HEK293 (cell line): ENCODE measurements at regions not wholly inside any gene's neighbourhood (a gene's known extent, or its start where the extent isn't known, plus 50 kb on each side); places are given as distances from the start of the nearest gene placed in this dataset.

Experiments
- CTCF ChIA-PET: fragments of 350-600 bp; formaldehyde crosslinking; extraction: SDS; loops from one replicate; lab custom pipeline; 2021; ENCODE audit warnings: antibody characterized with exemption; lab: Yijun Ruan, JAX
- POLR2A ChIA-PET: fragments of 300-600 bp; formaldehyde crosslinking; extraction: SDS; loops from one replicate; lab custom pipeline; 2020; ENCODE audit warnings: antibody characterized with exemption, inconsistent platforms; lab: Yijun Ruan, JAX
- H3K27ac ChIP-seq: fragments of 200-500 bp; sonication (Bioruptor generic); 2 replicates; pipeline ENCODE4 v1.5.1; 2014; ENCODE audit warnings: low read depth, low read length, control low read depth, inconsistent platforms; ENCODE audit errors: extremely low read depth
- H3K36me3 ChIP-seq, 2 experiments: fragments of 200-500 bp in 1 of 2; sonication (Bioruptor generic) in 1 of 2; 1 replicate in 1 of 2; 2 replicates in 1 of 2; pipeline ENCODE4 v1.5.1; 2014 to 2017; ENCODE audit warnings: inconsistent platforms in 2 of 2, low read length in 2 of 2; ENCODE audit not compliant: control insufficient read depth in 2 of 2, insufficient read depth in 1 of 2
- H3K4me1 ChIP-seq: fragments of 200-500 bp; sonication (Bioruptor generic); 2 replicates; pipeline ENCODE4 v1.5.1; 2014; ENCODE audit warnings: mild to moderate bottlenecking, low read length, inconsistent platforms; ENCODE audit not compliant: control insufficient read depth, insufficient read depth
- H3K4me3 ChIP-seq: 2 replicates; pipeline ENCODE4 v1.5.1; 2011; ENCODE audit warnings: low read depth, mild to moderate bottlenecking, control low read depth, low read length, moderate library complexity
- H3K9me3 ChIP-seq: fragments of 200-500 bp; sonication (Bioruptor generic); 2 replicates; pipeline ENCODE4 v1.5.1; 2014; ENCODE audit warnings: low read depth, low read length, inconsistent platforms; ENCODE audit not compliant: control insufficient read depth, insufficient read depth
- KLF1 ChIP-seq: fragments of 450-650 bp; formaldehyde crosslinking; IDR thresholded peaks from 2 replicates; pipeline ENCODE4 v1.5.1; 2016; ENCODE audit warnings: missing biosample characterization, missing genetic modification characterization
- KLF10 ChIP-seq: fragments of 450-650 bp; IDR thresholded peaks from 2 replicates; pipeline ENCODE4 v1.5.1; 2018; ENCODE audit warnings: missing biosample characterization, mild to moderate bottlenecking, missing genetic modification characterization
- MYNN ChIP-seq: fragments of 450-650 bp; formaldehyde crosslinking; IDR thresholded peaks from 2 replicates; pipeline ENCODE4 v1.5.1; 2016; ENCODE audit warnings: missing biosample characterization, missing genetic modification characterization, borderline replicate concordance
- OVOL3 ChIP-seq: fragments of 450-650 bp; formaldehyde crosslinking; IDR thresholded peaks from 2 replicates; pipeline ENCODE4 v1.5.1; 2016; ENCODE audit warnings: missing biosample characterization, missing genetic modification characterization
- ZBTB21 ChIP-seq: fragments of 450-650 bp; formaldehyde crosslinking; IDR thresholded peaks from 2 replicates; pipeline ENCODE4 v1.5.1; 2017; ENCODE audit warnings: missing biosample characterization, missing genetic modification characterization
- ZEB2 ChIP-seq: fragments of 450-650 bp; formaldehyde crosslinking; IDR thresholded peaks from 2 replicates; pipeline ENCODE4 v1.5.1; 2016; ENCODE audit warnings: missing biosample characterization, missing genetic modification characterization
- ZNF121 ChIP-seq: fragments of 450-650 bp; formaldehyde crosslinking; IDR thresholded peaks from 2 replicates; pipeline ENCODE4 v1.5.1; 2016; ENCODE audit warnings: missing biosample characterization, missing genetic modification characterization
- ZNF174 ChIP-seq: fragments of 450-650 bp; formaldehyde crosslinking; IDR thresholded peaks from 2 replicates; pipeline ENCODE4 v1.5.0; 2017; ENCODE audit warnings: missing biosample characterization, mild to moderate bottlenecking, missing genetic modification characterization
- ZNF19 ChIP-seq: fragments of 450-650 bp; formaldehyde crosslinking; IDR thresholded peaks from 2 replicates; pipeline ENCODE4; 2016; ENCODE audit warnings: missing biosample characterization, missing genetic modification characterization, low read depth
- ZNF221 ChIP-seq: fragments of 450-650 bp; formaldehyde crosslinking; IDR thresholded peaks from 2 replicates; pipeline ENCODE4 v1.5.1; 2017; ENCODE audit warnings: missing biosample characterization, missing genetic modification characterization, borderline replicate concordance
- ZNF239 ChIP-seq: fragments of 450-650 bp; formaldehyde crosslinking; IDR thresholded peaks from 2 replicates; pipeline ENCODE4 v1.5.1; 2016; ENCODE audit warnings: missing biosample characterization, missing genetic modification characterization
- ZNF24 ChIP-seq: fragments of 450-650 bp; formaldehyde crosslinking; IDR thresholded peaks from 2 replicates; pipeline ENCODE4 v1.5.1; 2016; ENCODE audit warnings: missing biosample characterization, missing genetic modification characterization
- ZNF311 ChIP-seq: fragments of 450-650 bp; formaldehyde crosslinking; IDR thresholded peaks from 2 replicates; pipeline ENCODE4 v1.5.1; 2017; ENCODE audit warnings: missing biosample characterization, missing genetic modification characterization, borderline replicate concordance
- ZNF571 ChIP-seq: fragments of 450-650 bp; formaldehyde crosslinking; IDR thresholded peaks from 2 replicates; pipeline ENCODE4 v1.5.0; 2017; ENCODE audit warnings: missing biosample characterization, missing genetic modification characterization
- ZNF623 ChIP-seq: fragments of 450-650 bp; formaldehyde crosslinking; IDR thresholded peaks from 2 replicates; pipeline ENCODE4 v1.5.1; 2016; ENCODE audit warnings: missing biosample characterization, missing genetic modification characterization
- ZNF629 ChIP-seq: fragments of 450-650 bp; formaldehyde crosslinking; IDR thresholded peaks from 2 replicates; pipeline ENCODE4 v1.5.1; 2017; ENCODE audit warnings: missing biosample characterization, missing genetic modification characterization
- ZNF777 ChIP-seq: fragments of 450-650 bp; formaldehyde crosslinking; IDR thresholded peaks from 2 replicates; pipeline ENCODE4 v1.5.1; 2017; ENCODE audit warnings: missing biosample characterization, missing genetic modification characterization, borderline replicate concordance
- TF ChIP-seq, protein P1 (sequence below): fragments of 450-650 bp; formaldehyde crosslinking; IDR thresholded peaks from 2 replicates; pipeline ENCODE4 v1.5.1; 2016; ENCODE audit warnings: missing biosample characterization, missing genetic modification characterization
- TF ChIP-seq, protein P2 (sequence below): fragments of 450-650 bp; formaldehyde crosslinking; IDR thresholded peaks from 2 replicates; pipeline ENCODE4 v1.5.1; 2016; ENCODE audit warnings: missing biosample characterization, missing genetic modification characterization
- TF ChIP-seq, protein P3 (sequence below): fragments of 450-650 bp; formaldehyde crosslinking; IDR thresholded peaks from 2 replicates; pipeline ENCODE4 v1.5.1; 2016; ENCODE audit warnings: missing biosample characterization, missing genetic modification characterization
- TF ChIP-seq, protein P4 (sequence below): fragments of 450-650 bp; formaldehyde crosslinking; IDR thresholded peaks from 2 replicates; pipeline ENCODE4 v1.5.1; 2017; ENCODE audit warnings: missing biosample characterization, missing genetic modification characterization
- TF ChIP-seq, protein P5 (sequence below): fragments of 450-650 bp; formaldehyde crosslinking; IDR thresholded peaks from 2 replicates; pipeline ENCODE4 v1.5.1; 2016; ENCODE audit warnings: missing biosample characterization, missing genetic modification characterization
- TF ChIP-seq, protein P6 (sequence below): fragments of 450-650 bp; formaldehyde crosslinking; IDR thresholded peaks from 2 replicates; pipeline ENCODE4 v1.5.1; 2016; ENCODE audit warnings: missing biosample characterization, missing genetic modification characterization
- TF ChIP-seq, protein P7 (sequence below): fragments of 450-650 bp; formaldehyde crosslinking; IDR thresholded peaks from 2 replicates; pipeline ENCODE4 v1.5.1; 2016; ENCODE audit warnings: missing biosample characterization, missing genetic modification characterization

DNA sequence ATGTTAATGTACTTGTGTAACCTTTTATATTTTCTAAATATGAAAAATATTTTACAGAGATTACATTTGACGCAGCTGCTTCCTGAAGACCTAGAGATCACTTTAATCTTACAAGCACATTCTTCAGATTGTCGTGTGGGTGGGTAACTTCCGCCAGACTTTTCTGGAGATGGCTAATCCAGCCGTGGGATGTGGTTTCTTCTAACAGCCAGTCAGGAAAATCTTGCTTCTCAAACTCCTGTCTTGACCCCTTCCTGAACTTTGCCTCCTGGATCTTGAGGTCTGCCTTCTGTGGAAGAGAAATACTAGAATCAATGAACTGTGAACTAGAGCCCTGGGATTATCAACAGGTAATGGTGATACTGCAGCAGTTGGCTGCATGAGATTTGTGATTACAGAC lies 401.6 kb upstream of the TNP1 start (continued):
- TF ChIP-seq ZEB2 (tag by site-specific recombination) (no peak), ZNF623 (tag by site-specific recombination) (no peak), KLF10 (tag by site-specific recombination) (no peak)
- TF ChIP-seq, protein P1, sequence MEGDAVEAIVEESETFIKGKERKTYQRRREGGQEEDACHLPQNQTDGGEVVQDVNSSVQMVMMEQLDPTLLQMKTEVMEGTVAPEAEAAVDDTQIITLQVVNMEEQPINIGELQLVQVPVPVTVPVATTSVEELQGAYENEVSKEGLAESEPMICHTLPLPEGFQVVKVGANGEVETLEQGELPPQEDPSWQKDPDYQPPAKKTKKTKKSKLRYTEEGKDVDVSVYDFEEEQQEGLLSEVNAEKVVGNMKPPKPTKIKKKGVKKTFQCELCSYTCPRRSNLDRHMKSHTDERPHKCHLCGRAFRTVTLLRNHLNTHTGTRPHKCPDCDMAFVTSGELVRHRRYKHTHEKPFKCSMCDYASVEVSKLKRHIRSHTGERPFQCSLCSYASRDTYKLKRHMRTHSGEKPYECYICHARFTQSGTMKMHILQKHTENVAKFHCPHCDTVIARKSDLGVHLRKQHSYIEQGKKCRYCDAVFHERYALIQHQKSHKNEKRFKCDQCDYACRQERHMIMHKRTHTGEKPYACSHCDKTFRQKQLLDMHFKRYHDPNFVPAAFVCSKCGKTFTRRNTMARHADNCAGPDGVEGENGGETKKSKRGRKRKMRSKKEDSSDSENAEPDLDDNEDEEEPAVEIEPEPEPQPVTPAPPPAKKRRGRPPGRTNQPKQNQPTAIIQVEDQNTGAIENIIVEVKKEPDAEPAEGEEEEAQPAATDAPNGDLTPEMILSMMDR = no peak

DNA sequence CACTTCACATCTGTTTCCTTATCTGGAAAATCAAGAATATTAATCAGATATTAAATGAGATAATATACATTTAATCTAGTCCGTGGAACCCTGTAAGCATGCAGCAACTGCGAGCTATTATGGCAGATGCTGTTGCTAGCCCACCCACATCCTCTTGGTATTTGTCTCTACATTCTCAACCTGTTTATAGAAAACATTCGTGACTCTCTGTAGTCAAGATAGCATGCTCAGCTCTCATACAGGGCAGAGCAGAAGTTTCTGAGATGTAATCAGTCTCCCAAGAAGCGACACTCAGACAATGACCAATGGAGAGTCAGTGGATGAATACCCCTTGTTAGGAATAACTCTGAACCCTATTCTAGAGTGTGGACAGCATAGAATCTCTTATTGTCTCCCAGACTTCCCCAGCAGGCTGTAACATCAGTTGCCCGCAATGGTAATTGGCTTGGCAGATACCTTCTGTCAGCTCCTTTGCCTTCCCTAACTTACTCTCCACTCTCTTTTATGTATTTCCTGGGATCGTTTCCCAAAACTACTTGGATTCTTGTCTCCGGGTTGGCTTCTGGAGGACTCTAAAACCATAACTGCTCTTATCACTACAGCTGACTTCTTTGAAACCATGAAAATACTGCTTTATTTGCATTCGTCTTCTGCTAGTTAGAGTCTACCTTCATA lies 400.7 kb upstream of the TNP1 start:
- H3K27ac ChIP-seq = no peak overlapping the region
- ChIA-PET POLR2A (no interaction called here), CTCF (interaction anchor here (0.6 kb wide), 2 partner anchors 38 to 740 kb away, joined by 3 to 5 read pairs; no protein-coding TSS in a partner anchor)
- no peaks in the 10 kb centered on the region for H3K9me3 ChIP-seq
- no peak for TF ChIP-seq ZNF19 (tag by site-specific recombination)
- TF ChIP-seq, protein P2, sequence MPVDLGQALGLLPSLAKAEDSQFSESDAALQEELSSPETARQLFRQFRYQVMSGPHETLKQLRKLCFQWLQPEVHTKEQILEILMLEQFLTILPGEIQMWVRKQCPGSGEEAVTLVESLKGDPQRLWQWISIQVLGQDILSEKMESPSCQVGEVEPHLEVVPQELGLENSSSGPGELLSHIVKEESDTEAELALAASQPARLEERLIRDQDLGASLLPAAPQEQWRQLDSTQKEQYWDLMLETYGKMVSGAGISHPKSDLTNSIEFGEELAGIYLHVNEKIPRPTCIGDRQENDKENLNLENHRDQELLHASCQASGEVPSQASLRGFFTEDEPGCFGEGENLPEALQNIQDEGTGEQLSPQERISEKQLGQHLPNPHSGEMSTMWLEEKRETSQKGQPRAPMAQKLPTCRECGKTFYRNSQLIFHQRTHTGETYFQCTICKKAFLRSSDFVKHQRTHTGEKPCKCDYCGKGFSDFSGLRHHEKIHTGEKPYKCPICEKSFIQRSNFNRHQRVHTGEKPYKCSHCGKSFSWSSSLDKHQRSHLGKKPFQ (tag by site-specific recombination) = no peak
- TF ChIP-seq OVOL3 (tag by site-specific recombination) = no peak
- TF ChIP-seq ZNF221 (tag by site-specific recombination) = no peak
- no peak for TF ChIP-seq ZNF121 (tag by site-specific recombination)
- no peak for TF ChIP-seq ZNF571 (tag by site-specific recombination)
- TF ChIP-seq ZNF239 (tag by site-specific recombination) = no peak
- TF ChIP-seq ZNF174 = no peak
- TF ChIP-seq, protein P3, sequence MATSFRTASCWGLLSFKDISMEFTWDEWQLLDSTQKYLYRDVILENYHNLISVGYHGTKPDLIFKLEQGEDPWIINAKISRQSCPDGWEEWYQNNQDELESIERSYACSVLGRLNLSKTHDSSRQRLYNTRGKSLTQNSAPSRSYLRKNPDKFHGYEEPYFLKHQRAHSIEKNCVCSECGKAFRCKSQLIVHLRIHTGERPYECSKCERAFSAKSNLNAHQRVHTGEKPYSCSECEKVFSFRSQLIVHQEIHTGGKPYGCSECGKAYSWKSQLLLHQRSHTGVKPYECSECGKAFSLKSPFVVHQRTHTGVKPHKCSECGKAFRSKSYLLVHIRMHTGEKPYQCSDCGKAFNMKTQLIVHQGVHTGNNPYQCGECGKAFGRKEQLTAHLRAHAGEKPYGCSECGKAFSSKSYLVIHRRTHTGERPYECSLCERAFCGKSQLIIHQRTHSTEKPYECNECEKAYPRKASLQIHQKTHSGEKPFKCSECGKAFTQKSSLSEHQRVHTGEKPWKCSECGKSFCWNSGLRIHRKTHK = no peak
- TF ChIP-seq KLF1 (tag by site-specific recombination) = no peak
- TF ChIP-seq ZNF629 (tag by site-specific recombination) = no peak
- no peak for TF ChIP-seq ZNF24 (tag by site-specific recombination)
- no peak for TF ChIP-seq ZNF777 (tag by site-specific recombination)
- TF ChIP-seq, protein P4, sequence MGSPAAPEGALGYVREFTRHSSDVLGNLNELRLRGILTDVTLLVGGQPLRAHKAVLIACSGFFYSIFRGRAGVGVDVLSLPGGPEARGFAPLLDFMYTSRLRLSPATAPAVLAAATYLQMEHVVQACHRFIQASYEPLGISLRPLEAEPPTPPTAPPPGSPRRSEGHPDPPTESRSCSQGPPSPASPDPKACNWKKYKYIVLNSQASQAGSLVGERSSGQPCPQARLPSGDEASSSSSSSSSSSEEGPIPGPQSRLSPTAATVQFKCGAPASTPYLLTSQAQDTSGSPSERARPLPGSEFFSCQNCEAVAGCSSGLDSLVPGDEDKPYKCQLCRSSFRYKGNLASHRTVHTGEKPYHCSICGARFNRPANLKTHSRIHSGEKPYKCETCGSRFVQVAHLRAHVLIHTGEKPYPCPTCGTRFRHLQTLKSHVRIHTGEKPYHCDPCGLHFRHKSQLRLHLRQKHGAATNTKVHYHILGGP (tag by site-specific recombination) = no peak
- TF ChIP-seq ZNF311 = no peak
- TF ChIP-seq ZBTB21 (tag by site-specific recombination) = no peak
- TF ChIP-seq, protein P5, sequence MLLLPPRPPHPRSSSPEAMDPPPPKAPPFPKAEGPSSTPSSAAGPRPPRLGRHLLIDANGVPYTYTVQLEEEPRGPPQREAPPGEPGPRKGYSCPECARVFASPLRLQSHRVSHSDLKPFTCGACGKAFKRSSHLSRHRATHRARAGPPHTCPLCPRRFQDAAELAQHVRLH = no peak
- TF ChIP-seq, protein P6, sequence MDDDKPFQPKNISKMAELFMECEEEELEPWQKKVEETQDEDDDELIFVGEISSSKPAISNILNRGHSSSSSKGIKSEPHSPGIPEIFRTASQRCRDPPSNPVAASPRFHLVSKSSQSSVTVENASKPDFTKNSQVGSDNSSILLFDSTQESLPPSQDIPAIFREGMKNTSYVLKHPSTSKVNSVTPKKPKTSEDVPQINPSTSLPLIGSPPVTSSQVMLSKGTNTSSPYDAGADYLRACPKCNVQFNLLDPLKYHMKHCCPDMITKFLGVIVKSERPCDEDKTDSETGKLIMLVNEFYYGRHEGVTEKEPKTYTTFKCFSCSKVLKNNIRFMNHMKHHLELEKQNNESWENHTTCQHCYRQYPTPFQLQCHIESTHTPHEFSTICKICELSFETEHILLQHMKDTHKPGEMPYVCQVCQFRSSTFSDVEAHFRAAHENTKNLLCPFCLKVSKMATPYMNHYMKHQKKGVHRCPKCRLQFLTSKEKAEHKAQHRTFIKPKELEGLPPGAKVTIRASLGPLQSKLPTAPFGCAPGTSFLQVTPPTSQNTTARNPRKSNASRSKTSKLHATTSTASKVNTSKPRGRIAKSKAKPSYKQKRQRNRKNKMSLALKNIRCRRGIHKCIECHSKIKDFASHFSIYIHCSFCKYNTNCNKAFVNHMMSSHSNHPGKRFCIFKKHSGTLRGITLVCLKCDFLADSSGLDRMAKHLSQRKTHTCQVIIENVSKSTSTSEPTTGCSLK (tag by site-specific recombination) = no peak
- TF ChIP-seq, protein P7, sequence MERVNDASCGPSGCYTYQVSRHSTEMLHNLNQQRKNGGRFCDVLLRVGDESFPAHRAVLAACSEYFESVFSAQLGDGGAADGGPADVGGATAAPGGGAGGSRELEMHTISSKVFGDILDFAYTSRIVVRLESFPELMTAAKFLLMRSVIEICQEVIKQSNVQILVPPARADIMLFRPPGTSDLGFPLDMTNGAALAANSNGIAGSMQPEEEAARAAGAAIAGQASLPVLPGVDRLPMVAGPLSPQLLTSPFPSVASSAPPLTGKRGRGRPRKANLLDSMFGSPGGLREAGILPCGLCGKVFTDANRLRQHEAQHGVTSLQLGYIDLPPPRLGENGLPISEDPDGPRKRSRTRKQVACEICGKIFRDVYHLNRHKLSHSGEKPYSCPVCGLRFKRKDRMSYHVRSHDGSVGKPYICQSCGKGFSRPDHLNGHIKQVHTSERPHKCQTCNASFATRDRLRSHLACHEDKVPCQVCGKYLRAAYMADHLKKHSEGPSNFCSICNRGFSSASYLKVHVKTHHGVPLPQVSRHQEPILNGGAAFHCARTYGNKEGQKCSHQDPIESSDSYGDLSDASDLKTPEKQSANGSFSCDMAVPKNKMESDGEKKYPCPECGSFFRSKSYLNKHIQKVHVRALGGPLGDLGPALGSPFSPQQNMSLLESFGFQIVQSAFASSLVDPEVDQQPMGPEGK (tag by site-specific recombination) = no peak
- TF ChIP-seq MYNN (tag by site-specific recombination) = no peak
- H3K4me1 ChIP-seq = 0 out of 2 replicates have a peak, but pooled peaks cover 4% of the 10 kb centered on the region
- H3K4me3 ChIP-seq = no peak overlapping the region
- H3K36me3 ChIP-seq = no peaks in the 10 kb centered on the region
